Fibroblast of lung (primary cell): ENCODE measurements at regions not wholly inside any gene's neighbourhood (a gene's known extent, or its start where the extent isn't known, plus 50 kb on each side); places are given as distances from the start of the nearest gene placed in this dataset.
A peak's percentile ranks its signal among the peaks of the same experiment; 100 is the strongest.

Experiments
- DNase-seq, 2 donors: peaks; one replicate each; pipeline versions ENCODE4 v3.0.0 to v3.0.0-alpha.2; 2010; ENCODE audit warnings: low read depth in 2 of 2
- H2AFZ ChIP-seq: 2 replicates; pipeline ENCODE4 v1.5.1; 2012; ENCODE audit warnings: low read length, control low read depth, inconsistent platforms
- H3K27ac ChIP-seq: 2 replicates; pipeline ENCODE4 v1.5.1; 2011; ENCODE audit warnings: low read length, control low read depth; ENCODE audit not compliant: insufficient read depth
- H3K27me3 ChIP-seq: 2 replicates; pipeline ENCODE4 v1.5.1; 2011; ENCODE audit warnings: mild to moderate bottlenecking, low read length; ENCODE audit not compliant: control insufficient read depth, insufficient read depth
- H3K36me3 ChIP-seq: 2 replicates; pipeline ENCODE4 v1.5.1; 2011; ENCODE audit warnings: low read length; ENCODE audit not compliant: control insufficient read depth, insufficient read depth
- H3K4me1 ChIP-seq: 2 replicates; pipeline ENCODE4 v1.5.1; 2011; ENCODE audit warnings: low read length; ENCODE audit not compliant: control insufficient read depth, insufficient read depth; ENCODE audit errors: extremely low read depth
- H3K4me2 ChIP-seq: 2 replicates; pipeline ENCODE4 v1.5.1; 2011; ENCODE audit warnings: low read length, control low read depth; ENCODE audit not compliant: insufficient read depth; ENCODE audit errors: extremely low read depth
- H3K4me3 ChIP-seq, 4 experiments: fragments of 200-600 bp in 1 of 4; sonication (generic) in 1 of 4; replicated peaks in 1 of 4; 2 replicates each; pipeline ENCODE4 v1.5.1; 2011 to 2016; ENCODE audit warnings: low read length in 4 of 4, low read depth in 3 of 4, mild to moderate bottlenecking in 3 of 4, control low read depth in 2 of 4, inconsistent platforms in 1 of 4, mixed read lengths in 1 of 4; ENCODE audit not compliant: insufficient read depth in 1 of 4; ENCODE audit errors: control extremely low read depth in 1 of 4
- H3K79me2 ChIP-seq: 2 replicates; pipeline ENCODE4 v1.5.1; 2012; ENCODE audit warnings: mild to moderate bottlenecking, low read length, inconsistent platforms; ENCODE audit not compliant: control insufficient read depth, insufficient read depth
- H3K9ac ChIP-seq: 2 replicates; pipeline ENCODE4 v1.5.1; 2011; ENCODE audit warnings: mild to moderate bottlenecking, low read length, control low read depth; ENCODE audit not compliant: insufficient read depth
- H3K9me3 ChIP-seq: 2 replicates; pipeline ENCODE4 v1.5.1; 2012; ENCODE audit warnings: low read depth, low read length; ENCODE audit not compliant: control insufficient read depth, insufficient read depth
- H4K20me1 ChIP-seq: 2 replicates; pipeline ENCODE4 v1.5.1; 2011; ENCODE audit warnings: low read length; ENCODE audit not compliant: control insufficient read depth, insufficient read depth; ENCODE audit errors: extremely low read depth
- EZH2 ChIP-seq: IDR thresholded peaks from 2 replicates; pipeline ENCODE4 v1.5.1; 2012; ENCODE audit warnings: low read length, control low read depth, mild to moderate bottlenecking; ENCODE audit errors: missing control alignments
- TF ChIP-seq, protein P1 (sequence below), 2 donors: IDR thresholded peaks in 1 of 2; conservative IDR thresholded peaks in 1 of 2; 1 replicate in 1 of 2; 2 replicates in 1 of 2; pipeline ENCODE4 v1.5.1; 2011 to 2012; ENCODE audit warnings: low read length in 2 of 2, control low read depth in 1 of 2, inconsistent platforms in 1 of 2, low read depth in 1 of 2, mild to moderate bottlenecking in 1 of 2

DNA sequence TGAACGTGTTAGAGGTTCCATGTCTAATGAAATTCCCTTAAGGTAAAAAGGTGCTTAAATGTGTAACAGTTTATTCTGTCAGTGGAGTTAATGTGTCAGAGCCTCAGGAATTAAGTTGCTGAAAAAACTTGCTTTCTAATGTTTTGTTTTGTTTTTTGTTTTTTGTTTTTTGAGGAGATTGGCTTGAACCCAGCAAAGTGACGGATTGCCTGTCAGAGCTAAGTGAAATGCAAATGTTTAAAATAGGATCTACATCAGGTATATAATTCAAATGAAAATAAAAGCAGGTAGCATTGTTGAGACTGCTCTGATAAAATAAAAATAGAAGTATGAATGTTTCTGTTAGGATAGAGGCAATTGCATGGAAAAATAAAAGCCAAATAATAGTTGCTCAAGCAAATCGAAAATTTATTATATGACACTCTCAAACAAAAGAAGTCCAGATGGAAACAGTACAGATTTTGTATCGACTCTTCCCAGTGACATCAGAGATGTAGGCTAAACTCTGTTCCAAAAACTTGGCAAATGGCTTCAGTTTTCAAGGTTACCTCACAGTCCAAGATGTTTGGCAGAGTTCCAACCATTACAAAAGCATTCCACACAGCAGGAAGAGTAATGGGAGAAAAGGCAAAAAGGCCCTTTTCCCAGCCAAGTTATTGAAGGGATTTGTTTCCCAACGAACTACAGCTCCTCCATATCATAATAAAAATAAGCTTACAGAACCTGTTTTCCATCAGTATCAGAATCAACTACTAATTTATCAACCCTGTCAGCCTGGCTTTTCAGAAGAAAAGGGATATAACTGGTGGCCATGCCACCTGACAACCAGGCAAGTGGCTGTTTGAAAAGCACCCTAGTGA is 291.0 kb downstream of the TBL1XR1 start:
- Histone ChIP-seq H3K36me3 (no peaks in the 10 kb centered on the region), H3K4me1 (no peaks in the 10 kb centered on the region), H3K9ac (no peak overlapping the region), H2AFZ (no peak overlapping the region), H3K4me3 (no peak overlapping the region), H3K79me2 (no peaks in the 10 kb centered on the region), H4K20me1 (no peaks in the 10 kb centered on the region), H3K9me3 (no peaks in the 10 kb centered on the region), H3K4me2 (no peak overlapping the region), H3K27ac (no peak overlapping the region), H3K27me3 (no peaks in the 10 kb centered on the region)
- TF ChIP-seq EZH2 = no peak
- TF ChIP-seq, protein P1, sequence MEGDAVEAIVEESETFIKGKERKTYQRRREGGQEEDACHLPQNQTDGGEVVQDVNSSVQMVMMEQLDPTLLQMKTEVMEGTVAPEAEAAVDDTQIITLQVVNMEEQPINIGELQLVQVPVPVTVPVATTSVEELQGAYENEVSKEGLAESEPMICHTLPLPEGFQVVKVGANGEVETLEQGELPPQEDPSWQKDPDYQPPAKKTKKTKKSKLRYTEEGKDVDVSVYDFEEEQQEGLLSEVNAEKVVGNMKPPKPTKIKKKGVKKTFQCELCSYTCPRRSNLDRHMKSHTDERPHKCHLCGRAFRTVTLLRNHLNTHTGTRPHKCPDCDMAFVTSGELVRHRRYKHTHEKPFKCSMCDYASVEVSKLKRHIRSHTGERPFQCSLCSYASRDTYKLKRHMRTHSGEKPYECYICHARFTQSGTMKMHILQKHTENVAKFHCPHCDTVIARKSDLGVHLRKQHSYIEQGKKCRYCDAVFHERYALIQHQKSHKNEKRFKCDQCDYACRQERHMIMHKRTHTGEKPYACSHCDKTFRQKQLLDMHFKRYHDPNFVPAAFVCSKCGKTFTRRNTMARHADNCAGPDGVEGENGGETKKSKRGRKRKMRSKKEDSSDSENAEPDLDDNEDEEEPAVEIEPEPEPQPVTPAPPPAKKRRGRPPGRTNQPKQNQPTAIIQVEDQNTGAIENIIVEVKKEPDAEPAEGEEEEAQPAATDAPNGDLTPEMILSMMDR (conservative IDR thresholded peaks at IDR 0.05 in 1 of 2, IDR thresholded peaks at IDR 0.05 in 1 of 2; ENCODE audit: low read depth in 1 of 2, low read length in 2 of 2) = no peak
- peak; percentile 80 to 93 for DNase-seq

DNA sequence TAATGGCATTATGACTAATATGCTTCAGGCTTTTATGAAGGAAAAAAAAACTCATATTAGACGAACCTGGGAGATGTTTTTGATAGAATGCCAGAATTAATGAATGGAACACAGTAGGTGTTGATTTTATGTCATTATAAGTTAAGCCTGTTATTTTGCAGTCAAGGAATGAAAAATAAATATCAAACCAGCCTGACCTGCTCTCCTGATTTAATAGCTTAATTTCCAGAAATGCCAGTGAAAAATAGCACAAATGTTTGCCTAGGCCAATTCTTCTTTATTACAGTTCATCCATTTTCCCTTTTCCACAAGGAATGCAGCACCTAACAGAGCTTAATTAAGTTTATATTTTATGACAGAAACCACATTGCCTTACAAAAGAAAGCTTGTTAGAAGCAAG is 292.0 kb downstream of the TBL1XR1 start:
- H3K27ac ChIP-seq = no peak overlapping the region

GRCh38 chr3:176904506-176904905 is 292.8 kb downstream of the TBL1XR1 start:
- H3K79me2 ChIP-seq = no peaks in the 10 kb centered on the region
- DNase-seq = peak in 1 of 2 donors; percentile 58
- H4K20me1 ChIP-seq = no peaks in the 10 kb centered on the region
- no peaks in the 10 kb centered on the region for H3K36me3 ChIP-seq
- H3K27me3 ChIP-seq = no peaks in the 10 kb centered on the region
- TF ChIP-seq, protein P1 (conservative IDR thresholded peaks at IDR 0.05 in 1 of 2, IDR thresholded peaks at IDR 0.05 in 1 of 2; ENCODE audit: low read depth in 1 of 2, low read length in 2 of 2) = no peak
- no peak for TF ChIP-seq EZH2
- H3K4me3 ChIP-seq = no peak overlapping the region
- no peak overlapping the region for H3K4me2 ChIP-seq
- no peak overlapping the region for H3K27ac ChIP-seq
- no peaks in the 10 kb centered on the region for H3K9me3 ChIP-seq
- H3K4me1 ChIP-seq = no peaks in the 10 kb centered on the region
- no peak overlapping the region for H2AFZ ChIP-seq
- H3K9ac ChIP-seq = no peak overlapping the region

More for the DNA sequence above, 292.0 kb downstream of the TBL1XR1 start:
- H3K79me2 ChIP-seq = no peaks in the 10 kb centered on the region
- no peak overlapping the region for H3K4me2 ChIP-seq
- no peaks in the 10 kb centered on the region for H3K27me3 ChIP-seq
- no peak for DNase-seq
- H4K20me1 ChIP-seq = no peaks in the 10 kb centered on the region
- no peaks in the 10 kb centered on the region for H3K4me1 ChIP-seq
- H2AFZ ChIP-seq = no peak overlapping the region
- H3K4me3 ChIP-seq = no peak overlapping the region
- no peaks in the 10 kb centered on the region for H3K36me3 ChIP-seq
- no peak overlapping the region for H3K9ac ChIP-seq
- no peak for TF ChIP-seq EZH2
- TF ChIP-seq, protein P1 (conservative IDR thresholded peaks at IDR 0.05 in 1 of 2, IDR thresholded peaks at IDR 0.05 in 1 of 2; ENCODE audit: low read depth in 1 of 2, low read length in 2 of 2) = no peak
- H3K9me3 ChIP-seq = no peaks in the 10 kb centered on the region
